Renal cortex interstitium (tissue), 11 donors: ENCODE measurements at regions not wholly inside any gene's neighbourhood (a gene's known extent, or its start where the extent isn't known, plus 50 kb on each side); places are given as distances from the start of the nearest gene placed in this dataset.

Experiments
- DNase-seq, 11 donors: peaks; one replicate each; pipeline ENCODE4 v3.0.0-alpha.2; 2013; ENCODE audit warnings: low read depth in 9 of 11, low spot score in 4 of 11; ENCODE audit errors: extremely low read depth in 1 of 11

GRCh38 chr19:31709476-31709875, 360.2 kb upstream of the TSHZ3 start:
- DNase-seq, result no peak

GRCh38 chr19:31715249-31715945, 366.2 kb upstream of the TSHZ3 start:
- DNase-seq, result no peak

GRCh38 chr19:31716826-31717225, 367.6 kb upstream of the TSHZ3 start:
- no peak for DNase-seq

- no peak for DNase-seq
These were observed 368.2 kb upstream of the TSHZ3 start for GRCh38 chr19:31717269-31717923.

- no peak for DNase-seq
These were observed 368.8 kb upstream of the TSHZ3 start for GRCh38 chr19:31718032-31718431.

GRCh38 chr19:31718898-31719297, 369.7 kb upstream of the TSHZ3 start:
- DNase-seq, result no peak

- no peak for DNase-seq
These were observed 373.9 kb upstream of the TSHZ3 start for GRCh38 chr19:31723101-31723500.

- no peak for DNase-seq
These were observed 375.8 kb upstream of the TSHZ3 start for GRCh38 chr19:31725051-31725450.

- no peak for DNase-seq
These were observed 378.3 kb upstream of the TSHZ3 start for GRCh38 chr19:31727536-31727935.

- DNase-seq, result no peak
These were observed 381.0 kb upstream of the TSHZ3 start for GRCh38 chr19:31730270-31730669.

- DNase-seq, result no peak
These were observed 384.4 kb upstream of the TSHZ3 start for GRCh38 chr19:31733591-31733990.

- DNase-seq, result no peak
These were observed 393.0 kb upstream of the TSHZ3 start for GRCh38 chr19:31742249-31742648.

GRCh38 chr19:31745731-31746130, 396.5 kb upstream of the TSHZ3 start:
- no peak for DNase-seq

- DNase-seq, result no peak
These were observed 400.0 kb upstream of the TSHZ3 start for GRCh38 chr19:31749231-31749630.

GRCh38 chr19:31759359-31759758, 410.1 kb upstream of the TSHZ3 start:
- no peak for DNase-seq

- no peak for DNase-seq
These were observed 412.2 kb upstream of the TSHZ3 start for GRCh38 chr19:31761281-31761913.

GRCh38 chr19:31770223-31770622, 421.0 kb upstream of the TSHZ3 start:
- DNase-seq, result no peak

GRCh38 chr19:31772915-31773314, 423.7 kb upstream of the TSHZ3 start:
- no peak for DNase-seq

GRCh38 chr19:31781542-31781941, 432.3 kb upstream of the TSHZ3 start:
- DNase-seq, result no peak

- peak in 2 of 11 donors; percentile 3 to 17 for DNase-seq
These were observed 434.4 kb upstream of the TSHZ3 start for GRCh38 chr19:31783592-31783991.
